ENCODE measurements at regions not wholly inside any gene's neighbourhood (a gene's known extent, or its start where the extent isn't known, plus 50 kb on each side); places are given as distances from the start of the nearest gene placed in this dataset.

- TF ChIP-seq CTCF (IDR thresholded peaks at IDR 0.05; ENCODE audit: insufficient read depth, low read depth, low read length) (no peak), EZH2 (IDR thresholded peaks at IDR 0.05; ENCODE audit: insufficient read depth, low read length) (no peak)
These were observed 85.8 kb upstream of the CACNA2D3 start for GRCh38 chr3:54036543-54036942.

All from astrocyte (in vitro differentiated cells and primary cell).